Colon (tissue), 2 donors: ENCODE measurements at regions not wholly inside any gene's neighbourhood (a gene's known extent, or its start where the extent isn't known, plus 50 kb on each side); places are given as distances from the start of the nearest gene placed in this dataset.
"Not testable (repeated sequence)": the region's sequence is repeated elsewhere in the genome, so short reads cannot be mapped to it uniquely, and the experiment has no call there.

Source experiments
- FAIRE-seq: peaks from 2 replicates; lab custom pipeline; 2012; peaks lifted over from hg19 to GRCh38; lab: Jason Lieb, UNC
- donor health status: control.
- donor health status: control.

- no peak for FAIRE-seq
Observed at GRCh38 chr4:79662651-79663050, 254.6 kb upstream of the GK2 start.

GRCh38 chr4:79661196-79661595 is 253.2 kb upstream of the GK2 start:
- FAIRE-seq = no peak

- not testable (repeated sequence) for FAIRE-seq
Observed at GRCh38 chr4:79659308-79659870, 251.4 kb upstream of the GK2 start.

- no peak for FAIRE-seq
Observed at GRCh38 chr4:79657379-79657778, 249.4 kb upstream of the GK2 start.

GRCh38 chr4:79653871-79654270 is 245.8 kb upstream of the GK2 start:
- FAIRE-seq = no peak

- FAIRE-seq = no peak
Observed at GRCh38 chr4:79652738-79653137, 244.7 kb upstream of the GK2 start.

- FAIRE-seq = no peak
Observed at GRCh38 chr4:79652232-79652631, 244.2 kb upstream of the GK2 start.

- FAIRE-seq = no peak
Observed at GRCh38 chr4:79651456-79651855, 243.4 kb upstream of the GK2 start.

- no peak for FAIRE-seq
Observed at GRCh38 chr4:79650794-79651431, 242.9 kb upstream of the GK2 start.

GRCh38 chr4:79650217-79650616 is 242.2 kb upstream of the GK2 start:
- no peak for FAIRE-seq

GRCh38 chr4:79645942-79646341 is 237.9 kb upstream of the GK2 start:
- FAIRE-seq = no peak

GRCh38 chr4:79638735-79639134 is 230.7 kb upstream of the GK2 start:
- FAIRE-seq = no peak

GRCh38 chr4:79636991-79637390 is 229.0 kb upstream of the GK2 start:
- no peak for FAIRE-seq

- FAIRE-seq = no peak
Observed at GRCh38 chr4:79634111-79634510, 226.1 kb upstream of the GK2 start.

- FAIRE-seq = no peak
Observed at GRCh38 chr4:79632114-79632513, 224.1 kb upstream of the GK2 start.

GRCh38 chr4:79626611-79627010 is 218.6 kb upstream of the GK2 start:
- no peak for FAIRE-seq

GRCh38 chr4:79626101-79626500 is 218.1 kb upstream of the GK2 start:
- no peak for FAIRE-seq

GRCh38 chr4:79625361-79625760 is 217.3 kb upstream of the GK2 start:
- no peak for FAIRE-seq

GRCh38 chr4:79623021-79623870 is 215.2 kb upstream of the GK2 start:
- FAIRE-seq = no peak

- FAIRE-seq = no peak
Observed at GRCh38 chr4:79621061-79621460, 213.0 kb upstream of the GK2 start.

- no peak for FAIRE-seq
Observed at GRCh38 chr4:79620617-79621016, 212.6 kb upstream of the GK2 start.

GRCh38 chr4:79613269-79613935 is 205.4 kb upstream of the GK2 start:
- no peak for FAIRE-seq

- FAIRE-seq = no peak
Observed at GRCh38 chr4:79611026-79611425, 203.0 kb upstream of the GK2 start.
